CD4-positive, alpha-beta T cell treated with Interferon alpha-2 for 1 hour (primary cell): ENCODE measurements at regions not wholly inside any gene's neighbourhood (a gene's known extent, or its start where the extent isn't known, plus 50 kb on each side); places are given as distances from the start of the nearest gene placed in this dataset.

ENCODE experiments used
- DNase-seq, 2 donors: peaks; one replicate each; pipeline ENCODE4 v3.0.0-alpha.2; 2020 to 2022

GRCh38 chr20:51091406-51092195, 68.7 kb upstream of the KCNG1 start:
- no peak for DNase-seq

- DNase-seq, result no peak
These were observed 66.9 kb upstream of the KCNG1 start for GRCh38 chr20:51089840-51090239.

DNA sequence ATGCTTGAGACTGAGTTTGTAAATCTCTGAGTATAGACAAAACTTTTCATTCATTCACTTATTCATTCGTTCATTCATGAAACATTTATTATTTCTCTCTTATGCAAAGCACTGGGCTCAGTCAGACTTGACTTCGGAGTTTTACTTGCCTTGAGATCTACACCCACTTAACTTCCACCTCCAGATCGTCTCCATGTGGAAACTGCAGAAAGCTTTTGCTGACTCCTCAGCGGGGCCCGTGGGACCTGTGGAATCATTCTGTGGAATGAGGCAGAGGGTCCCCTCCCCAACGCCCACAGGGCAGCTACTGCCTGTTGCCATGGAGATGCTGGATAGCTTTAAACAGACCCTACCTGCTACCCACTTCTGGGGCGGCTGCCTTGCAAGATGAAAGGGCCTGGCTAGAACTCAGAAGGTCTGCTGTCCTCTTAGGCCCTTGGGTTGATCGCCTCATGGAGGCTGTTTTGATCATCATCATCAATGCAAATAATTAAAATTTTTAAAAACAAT, 66.4 kb upstream of the KCNG1 start:
- DNase-seq, result no peak

GRCh38 chr20:51087266-51087665, 64.4 kb upstream of the KCNG1 start:
- no peak for DNase-seq

DNA sequence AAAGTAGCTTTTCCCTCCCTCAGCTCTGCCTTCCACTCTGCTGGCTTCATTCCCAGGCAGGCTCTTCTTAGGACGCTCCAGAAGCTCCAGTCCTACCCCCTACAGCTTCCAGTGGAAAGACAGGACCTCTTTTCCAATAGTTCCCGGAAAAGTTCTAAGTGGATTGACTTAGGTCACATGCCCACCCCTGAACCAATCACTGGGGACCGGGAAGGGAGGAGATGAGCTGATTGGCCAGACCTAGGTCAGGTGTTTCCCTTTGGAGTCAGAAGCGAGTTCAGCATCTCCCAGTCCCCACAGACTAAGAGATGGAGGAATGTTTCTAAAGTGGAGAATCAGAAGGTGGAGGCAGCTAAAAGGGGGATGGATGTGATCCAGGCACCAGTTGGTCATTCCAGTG, 62.9 kb upstream of the KCNG1 start:
- DNase-seq, result no peak

- no peak for DNase-seq
These were observed 61.9 kb upstream of the KCNG1 start for GRCh38 chr20:51084593-51085377.

DNA sequence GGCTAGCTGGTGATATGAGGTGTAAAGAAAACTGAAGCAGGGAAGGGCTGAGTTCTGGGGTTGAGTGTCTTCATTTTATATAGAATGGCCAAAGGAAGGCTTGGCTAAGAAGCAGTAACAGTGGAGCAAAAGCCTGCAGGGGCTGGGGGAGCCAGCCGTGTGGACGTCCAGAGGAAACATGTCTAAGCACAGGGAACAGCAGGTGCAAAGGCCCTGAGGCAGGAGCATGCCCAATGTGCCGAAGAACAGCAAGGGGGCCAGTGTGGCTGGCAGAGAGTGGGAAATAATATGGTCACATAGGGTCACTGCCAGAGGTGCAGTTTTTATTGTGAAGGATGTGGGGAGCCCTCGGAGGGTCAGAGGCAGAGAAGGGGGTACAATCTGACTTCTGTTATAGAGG, 60.5 kb upstream of the KCNG1 start:
- no peak for DNase-seq

DNA sequence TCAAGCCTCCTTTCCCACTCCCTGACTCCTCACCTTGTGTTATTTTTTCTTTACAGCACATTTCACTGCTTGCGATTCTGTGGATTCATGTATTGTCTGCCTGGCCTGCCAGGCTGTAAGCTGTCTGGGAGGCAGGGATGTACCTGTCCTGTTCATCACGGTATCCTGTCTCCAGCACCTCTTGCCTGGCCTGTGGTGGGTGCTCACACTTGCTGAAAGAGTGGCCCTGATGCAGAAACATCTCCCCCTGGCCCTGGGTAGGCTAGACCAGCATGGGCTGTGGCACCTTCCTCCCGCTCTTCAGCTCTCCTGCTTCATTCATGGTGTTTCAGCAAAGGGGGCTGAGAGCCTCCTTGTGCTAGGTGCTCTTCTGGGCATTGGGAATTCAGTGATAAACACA, 60.1 kb upstream of the KCNG1 start:
- no peak for DNase-seq

- DNase-seq, result no peak
These were observed 57.6 kb upstream of the KCNG1 start for GRCh38 chr20:51080516-51080915.

DNA sequence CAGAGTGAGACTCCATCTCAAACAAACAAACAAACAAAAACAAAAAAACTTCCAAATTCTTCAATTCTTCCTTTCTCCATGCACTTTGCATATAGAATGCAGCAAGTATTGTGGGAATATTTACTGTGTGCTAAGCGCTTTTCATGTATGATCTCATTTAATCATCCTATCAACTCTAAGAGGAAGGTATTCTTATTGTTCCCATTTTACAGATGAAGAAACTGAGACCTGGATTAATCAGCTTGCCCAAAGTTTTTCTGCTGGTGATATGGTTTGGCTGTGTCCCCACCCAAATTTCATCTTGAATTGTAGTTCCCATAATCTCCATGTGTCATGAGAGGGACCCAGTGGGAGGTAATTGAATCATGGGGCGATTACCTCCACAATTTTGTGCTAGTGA, 56.6 kb upstream of the KCNG1 start:
- DNase-seq, result no peak

GRCh38 chr20:51077686-51078060, 54.8 kb upstream of the KCNG1 start:
- no peak for DNase-seq

DNA sequence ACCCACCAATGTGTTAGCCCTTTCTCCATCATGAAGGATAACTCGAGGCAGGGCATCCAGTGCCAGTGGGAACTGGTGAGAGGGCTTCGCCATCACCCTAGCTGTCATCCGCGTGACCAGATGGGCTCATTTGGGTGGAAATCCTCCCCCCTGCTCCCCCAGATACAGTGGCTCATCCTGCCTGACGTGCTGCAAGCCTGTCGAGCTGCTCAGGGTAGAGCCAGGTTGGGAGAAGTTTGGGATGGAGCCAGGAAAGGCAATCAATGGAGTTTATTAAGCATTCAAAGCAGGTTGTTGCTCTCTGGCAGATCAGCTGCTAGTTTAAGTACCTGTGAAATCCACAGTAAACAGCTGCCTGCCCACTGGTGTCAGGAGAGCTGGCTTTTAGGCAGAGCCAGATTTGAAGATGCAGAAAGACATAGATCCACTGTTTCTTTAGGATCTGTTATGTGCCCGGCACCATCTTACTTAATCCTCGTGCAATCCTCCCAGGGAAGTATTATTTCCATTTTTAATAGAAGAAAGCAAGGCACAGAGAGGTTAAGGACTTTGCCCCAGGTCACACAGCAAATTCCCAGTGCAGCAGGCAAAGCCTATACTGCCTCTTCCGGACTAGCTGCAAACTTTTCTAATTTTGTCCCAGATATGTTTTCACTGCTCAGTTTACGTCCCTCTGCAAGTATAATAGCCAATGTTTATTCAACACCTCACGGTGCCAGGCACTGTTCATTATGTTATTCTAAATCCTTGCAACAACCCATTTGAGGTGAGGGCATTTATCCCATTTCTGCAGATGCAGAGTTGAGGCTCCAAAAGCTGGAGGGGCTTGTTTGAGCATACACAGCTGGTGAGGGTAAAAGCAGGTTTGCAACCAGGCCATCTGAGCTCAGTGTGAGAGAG, 54.1 kb upstream of the KCNG1 start:
- DNase-seq, result no peak

DNA sequence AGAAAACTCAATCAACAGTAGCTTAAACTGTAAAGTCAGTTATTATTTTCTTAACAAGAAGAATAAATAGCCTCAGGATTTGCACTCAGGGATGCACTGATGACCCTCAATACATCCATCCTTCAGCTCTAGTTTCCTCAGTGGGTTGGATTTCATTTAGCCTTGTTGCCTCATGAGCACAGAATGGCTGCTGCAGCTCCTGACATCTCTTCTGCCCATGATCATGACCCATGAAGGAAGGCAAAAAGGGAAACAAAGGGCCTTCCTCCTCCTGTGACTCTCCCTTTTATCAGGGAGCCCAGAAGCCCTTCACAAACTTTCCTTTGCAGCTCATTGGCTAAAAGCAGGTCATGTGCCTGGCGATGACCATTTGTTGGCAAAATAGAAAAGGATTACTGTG, 51.2 kb upstream of the KCNG1 start:
- no peak for DNase-seq
